ENCODE measurements at regions not wholly inside any gene's neighbourhood (a gene's known extent, or its start where the extent isn't known, plus 50 kb on each side); places are given as distances from the start of the nearest gene placed in this dataset.

DNA sequence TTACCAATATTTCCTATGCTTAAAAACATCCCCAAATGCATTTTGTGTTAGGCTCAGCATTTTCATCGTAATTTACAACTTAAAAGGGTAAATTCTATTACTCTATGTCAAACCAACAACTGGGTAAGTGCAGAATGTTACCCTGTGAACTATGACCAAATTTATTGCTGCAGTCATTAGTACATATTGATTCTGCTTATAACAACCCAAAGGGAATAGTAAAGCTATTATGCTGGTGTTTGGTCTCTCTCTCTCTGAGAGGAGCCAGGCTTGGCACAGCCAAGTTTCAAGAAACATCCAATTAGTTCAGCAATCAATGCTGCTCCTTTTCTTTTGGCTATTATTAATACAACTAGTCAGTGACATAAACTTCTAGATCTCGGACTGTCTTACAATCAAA lies 747.7 kb downstream of the CENPC start:
- TF ChIP-seq, protein P1, sequence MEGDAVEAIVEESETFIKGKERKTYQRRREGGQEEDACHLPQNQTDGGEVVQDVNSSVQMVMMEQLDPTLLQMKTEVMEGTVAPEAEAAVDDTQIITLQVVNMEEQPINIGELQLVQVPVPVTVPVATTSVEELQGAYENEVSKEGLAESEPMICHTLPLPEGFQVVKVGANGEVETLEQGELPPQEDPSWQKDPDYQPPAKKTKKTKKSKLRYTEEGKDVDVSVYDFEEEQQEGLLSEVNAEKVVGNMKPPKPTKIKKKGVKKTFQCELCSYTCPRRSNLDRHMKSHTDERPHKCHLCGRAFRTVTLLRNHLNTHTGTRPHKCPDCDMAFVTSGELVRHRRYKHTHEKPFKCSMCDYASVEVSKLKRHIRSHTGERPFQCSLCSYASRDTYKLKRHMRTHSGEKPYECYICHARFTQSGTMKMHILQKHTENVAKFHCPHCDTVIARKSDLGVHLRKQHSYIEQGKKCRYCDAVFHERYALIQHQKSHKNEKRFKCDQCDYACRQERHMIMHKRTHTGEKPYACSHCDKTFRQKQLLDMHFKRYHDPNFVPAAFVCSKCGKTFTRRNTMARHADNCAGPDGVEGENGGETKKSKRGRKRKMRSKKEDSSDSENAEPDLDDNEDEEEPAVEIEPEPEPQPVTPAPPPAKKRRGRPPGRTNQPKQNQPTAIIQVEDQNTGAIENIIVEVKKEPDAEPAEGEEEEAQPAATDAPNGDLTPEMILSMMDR (IDR thresholded peaks at IDR 0.05): no peak
- no peak for TF ChIP-seq POLR2A (IDR thresholded peaks at IDR 0.05)
